Lower lobe of right lung (tissue), 2 donors: ENCODE measurements at regions not wholly inside any gene's neighbourhood (a gene's known extent, or its start where the extent isn't known, plus 50 kb on each side); places are given as distances from the start of the nearest gene placed in this dataset.

Experiments used
- ATAC-seq, 2 donors: fragments of 200-7000 bp; cut with Tn5 transposase; one replicate each; pipeline ENCODE4 v1.9.1; 2020 to 2022; ENCODE audit warnings: mild to moderate bottlenecking in 2 of 2, moderate library complexity in 2 of 2
- DNase-seq: peaks from one replicate; pipeline ENCODE4 v3.0.0-alpha.2; 2020
- H3K27ac ChIP-seq: fragments of 200-600 bp; one replicate; pipeline ENCODE4 v1.8.0; 2022
- H3K27me3 ChIP-seq: fragments of 200-600 bp; one replicate; pipeline ENCODE4 v1.8.0; 2022; ENCODE audit warnings: low read depth
- H3K36me3 ChIP-seq: fragments of 200-600 bp; one replicate; pipeline ENCODE4 v1.8.0; 2022; ENCODE audit warnings: mild to moderate bottlenecking
- H3K4me1 ChIP-seq: fragments of 200-600 bp; one replicate; pipeline ENCODE4 v1.8.0; 2022
- H3K4me3 ChIP-seq: fragments of 200-600 bp; one replicate; pipeline ENCODE4 v1.8.0; 2022; ENCODE audit warnings: mild to moderate bottlenecking
- H3K9me3 ChIP-seq: fragments of 200-600 bp; one replicate; pipeline ENCODE4 v1.8.0; 2022
- intact Hi-C: fragments of 100-400 bp; cut with DNase I; formaldehyde crosslinking; loops from one replicate; pipeline ENCODE4 v1.11.0; 2022
- TF ChIP-seq, protein P1 (sequence below): fragments of 200-600 bp; IDR thresholded peaks from one replicate; pipeline ENCODE4 v1.8.0; 2022; ENCODE audit warnings: antibody characterized with exemption, mild to moderate bottlenecking
- donor health status: DM: no; HTN: yes; CAD: no; lungs with severe emphysema.

DNA sequence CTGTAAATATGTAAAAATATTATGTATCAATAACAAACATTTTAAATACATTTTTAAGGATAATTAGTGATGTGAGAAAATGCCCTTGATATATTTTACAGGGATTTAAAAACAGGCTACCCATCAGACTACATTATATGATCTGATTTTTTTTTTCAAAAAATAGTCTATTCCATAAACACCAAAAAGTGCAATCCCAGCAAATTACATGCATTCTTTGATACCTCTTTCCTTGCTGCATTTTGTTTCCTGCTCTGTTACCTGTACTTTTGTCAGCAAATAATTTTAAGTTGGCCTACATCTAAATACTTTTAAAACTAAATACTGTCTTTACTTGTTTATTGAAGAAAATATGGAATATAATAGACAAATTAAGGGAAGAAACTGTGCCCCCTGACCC, 306.2 kb upstream of the ARID1B start:
- TF ChIP-seq, protein P1, sequence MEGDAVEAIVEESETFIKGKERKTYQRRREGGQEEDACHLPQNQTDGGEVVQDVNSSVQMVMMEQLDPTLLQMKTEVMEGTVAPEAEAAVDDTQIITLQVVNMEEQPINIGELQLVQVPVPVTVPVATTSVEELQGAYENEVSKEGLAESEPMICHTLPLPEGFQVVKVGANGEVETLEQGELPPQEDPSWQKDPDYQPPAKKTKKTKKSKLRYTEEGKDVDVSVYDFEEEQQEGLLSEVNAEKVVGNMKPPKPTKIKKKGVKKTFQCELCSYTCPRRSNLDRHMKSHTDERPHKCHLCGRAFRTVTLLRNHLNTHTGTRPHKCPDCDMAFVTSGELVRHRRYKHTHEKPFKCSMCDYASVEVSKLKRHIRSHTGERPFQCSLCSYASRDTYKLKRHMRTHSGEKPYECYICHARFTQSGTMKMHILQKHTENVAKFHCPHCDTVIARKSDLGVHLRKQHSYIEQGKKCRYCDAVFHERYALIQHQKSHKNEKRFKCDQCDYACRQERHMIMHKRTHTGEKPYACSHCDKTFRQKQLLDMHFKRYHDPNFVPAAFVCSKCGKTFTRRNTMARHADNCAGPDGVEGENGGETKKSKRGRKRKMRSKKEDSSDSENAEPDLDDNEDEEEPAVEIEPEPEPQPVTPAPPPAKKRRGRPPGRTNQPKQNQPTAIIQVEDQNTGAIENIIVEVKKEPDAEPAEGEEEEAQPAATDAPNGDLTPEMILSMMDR, result no peak
- H3K27me3 ChIP-seq, result no peaks in the 10 kb centered on the region
- no peak for DNase-seq
- H3K4me3 ChIP-seq, result no peak overlapping the region
- no peaks in the 10 kb centered on the region for H3K4me1 ChIP-seq
- intact Hi-C loops, result no loop called here
- no peak for ATAC-seq
- H3K36me3 ChIP-seq, result no peaks in the 10 kb centered on the region
- H3K27ac ChIP-seq, result no peak overlapping the region
- no peaks in the 10 kb centered on the region for H3K9me3 ChIP-seq

DNA sequence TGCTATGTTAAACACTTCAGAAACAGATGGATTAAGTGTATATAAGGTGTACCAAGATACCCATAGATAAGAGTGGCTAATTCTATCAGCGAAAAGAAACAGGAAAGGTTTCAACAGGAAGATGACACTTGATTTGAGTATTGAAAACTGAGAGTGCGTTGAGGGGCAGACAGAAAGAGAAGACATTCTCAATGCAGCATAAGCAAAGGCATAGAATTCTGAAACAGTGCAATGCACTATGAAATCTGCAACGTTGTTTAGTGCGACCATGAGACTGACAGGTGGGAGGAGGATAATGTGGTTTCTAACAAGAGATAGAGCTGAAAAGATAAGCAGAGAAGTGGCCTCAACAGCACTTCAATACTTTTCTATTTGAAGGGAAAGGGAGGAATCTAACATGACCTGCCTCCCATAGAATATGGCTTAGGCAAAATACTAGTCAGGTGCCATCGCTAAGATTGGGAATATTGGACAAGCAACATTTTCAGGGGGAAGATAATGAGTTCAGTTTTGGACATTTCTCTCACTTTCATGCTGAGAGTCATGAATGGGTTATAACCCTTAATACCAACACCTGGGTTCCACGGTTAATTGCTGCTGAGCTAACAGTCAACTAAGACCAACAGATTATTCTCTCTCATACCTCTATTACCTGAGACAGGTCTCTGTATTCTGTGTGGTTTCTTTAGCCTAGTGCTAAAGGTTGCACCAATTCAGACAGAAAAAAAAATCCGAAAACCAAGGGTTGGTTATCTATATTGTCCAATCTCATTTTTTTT, 312.9 kb upstream of the ARID1B start:
- TF ChIP-seq, protein P1, result no peak
- H3K36me3 ChIP-seq, result no peaks in the 10 kb centered on the region
- H3K4me1 ChIP-seq, result no peaks in the 10 kb centered on the region
- H3K4me3 ChIP-seq, result no peak overlapping the region
- no peak overlapping the region for H3K27ac ChIP-seq
- peaks cover 3% of the 10 kb centered on the region for H3K27me3 ChIP-seq
- intact Hi-C loops, result no loop called here
- ATAC-seq (no peak), DNase-seq (no peak)
- H3K9me3 ChIP-seq, result no peaks in the 10 kb centered on the region

DNA sequence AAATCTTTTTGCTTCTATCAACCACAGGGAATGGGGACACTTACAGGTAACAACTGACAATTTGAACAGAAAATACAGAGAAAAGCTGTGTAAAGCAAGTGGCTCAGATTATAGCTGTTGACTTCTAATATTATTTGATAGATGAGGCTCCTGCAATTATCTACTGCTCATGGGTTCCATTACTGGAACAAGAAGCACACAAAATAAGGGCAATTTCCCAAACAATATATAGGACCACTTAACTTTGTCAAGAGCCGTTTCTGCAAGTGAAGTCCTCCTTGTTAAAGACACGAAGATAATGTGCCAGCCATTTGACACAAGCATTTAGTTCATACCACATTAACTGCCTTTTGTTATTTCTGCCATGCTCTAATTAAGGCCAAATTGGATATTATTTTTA, 315.5 kb upstream of the ARID1B start:
- no peak for DNase-seq
- no peaks in the 10 kb centered on the region for H3K36me3 ChIP-seq
- intact Hi-C loops, result no loop called here
- H3K9me3 ChIP-seq, result no peaks in the 10 kb centered on the region
- peaks cover 3% of the 10 kb centered on the region for H3K27me3 ChIP-seq
- TF ChIP-seq, protein P1, result no peak
- ATAC-seq, result no peak
- no peaks in the 10 kb centered on the region for H3K4me1 ChIP-seq
- no peak overlapping the region for H3K27ac ChIP-seq
- no peak overlapping the region for H3K4me3 ChIP-seq

DNA sequence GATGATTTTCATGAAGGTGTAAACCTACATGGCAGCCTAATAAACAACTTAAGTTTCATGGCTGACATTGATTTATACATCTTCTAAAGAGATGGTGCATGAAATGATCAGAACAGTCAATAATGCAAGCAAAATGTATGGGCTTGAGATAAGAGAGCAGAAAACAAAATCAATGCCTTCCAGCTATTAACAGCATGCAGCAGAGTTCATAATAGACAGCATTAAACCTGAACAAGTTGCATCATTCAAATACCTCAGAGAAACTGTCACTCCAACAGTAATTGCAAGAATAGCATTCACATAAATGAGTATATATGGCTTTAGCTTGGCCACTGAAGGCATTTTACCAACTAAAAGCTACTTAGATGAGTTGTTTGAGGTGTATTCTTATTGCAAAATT, 319.6 kb upstream of the ARID1B start:
- Histone ChIP-seq H3K27ac (no peak overlapping the region), H3K27me3 (peaks cover 3% of the 10 kb centered on the region), H3K36me3 (no peaks in the 10 kb centered on the region), H3K4me1 (no peaks in the 10 kb centered on the region), H3K9me3 (no peaks in the 10 kb centered on the region), H3K4me3 (no peak overlapping the region)
- no peak for ATAC-seq
- TF ChIP-seq, protein P1, result no peak
- DNase-seq, result no peak
- intact Hi-C loops, result no loop called here

DNA sequence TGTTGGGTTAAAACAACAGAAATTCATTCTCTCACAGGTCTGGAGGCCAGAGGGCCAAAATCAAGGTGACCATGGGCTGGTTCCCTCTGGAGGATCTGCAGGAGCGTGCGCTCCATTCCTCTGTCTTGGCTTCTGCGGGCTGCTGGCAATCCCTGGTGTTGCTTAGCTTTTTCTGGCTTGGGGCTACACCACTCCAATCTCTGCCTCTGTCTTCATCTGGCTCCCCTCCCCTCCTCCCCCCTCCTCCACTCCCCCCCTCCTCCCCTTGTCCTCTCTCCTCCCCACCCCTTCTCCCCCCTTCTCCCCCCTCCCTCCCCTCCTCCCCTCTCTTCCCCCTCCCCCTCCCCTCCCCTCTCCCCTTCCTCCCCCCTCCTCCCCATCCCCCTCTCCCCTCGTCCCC, 321.3 kb upstream of the ARID1B start:
- intact Hi-C loops, result no loop called here
- TF ChIP-seq, protein P1, result no peak
- ATAC-seq (no peak), DNase-seq (no peak)
- no peak overlapping the region for H3K27ac ChIP-seq
- no peaks in the 10 kb centered on the region for H3K36me3 ChIP-seq
- H3K9me3 ChIP-seq, result no peaks in the 10 kb centered on the region
- no peak overlapping the region for H3K4me3 ChIP-seq
- no peaks in the 10 kb centered on the region for H3K27me3 ChIP-seq
- no peaks in the 10 kb centered on the region for H3K4me1 ChIP-seq
